Fibroblast of mammary gland (primary cell): ENCODE measurements at regions not wholly inside any gene's neighbourhood (a gene's known extent, or its start where the extent isn't known, plus 50 kb on each side); places are given as distances from the start of the nearest gene placed in this dataset.
"Not testable (repeated sequence)": the region's sequence is repeated elsewhere in the genome, so short reads cannot be mapped to it uniquely, and the experiment has no call there.

Experiments
- DNase-seq: peaks from one replicate; pipeline ENCODE4 v3.0.0-alpha.2; 2010; ENCODE audit warnings: low read depth
- H3K4me3 ChIP-seq: 2 replicates; pipeline ENCODE4 v1.5.1; 2011; ENCODE audit warnings: low read depth, mild to moderate bottlenecking, low read length, moderate library complexity; ENCODE audit not compliant: control insufficient read depth
- CTCF ChIP-seq: conservative IDR thresholded peaks from 2 replicates; pipeline ENCODE4 v1.5.1; 2011; ENCODE audit warnings: low read depth, low read length, inconsistent platforms; ENCODE audit not compliant: control insufficient read depth, insufficient read depth

GRCh38 chr3:153221748-153222162 is 59.7 kb downstream of the RAP2B start:
- peak; percentile 91 for DNase-seq
- H3K4me3 ChIP-seq = no peak overlapping the region
- TF ChIP-seq CTCF = no peak

GRCh38 chr3:153226877-153227276 is 64.9 kb downstream of the RAP2B start:
- not testable (repeated sequence) for DNase-seq, H3K4me3 ChIP-seq

- H3K4me3 ChIP-seq, DNase-seq: not testable (repeated sequence)
These were observed 68.4 kb downstream of the RAP2B start for GRCh38 chr3:153230427-153230826.

- not testable (repeated sequence) for DNase-seq, H3K4me3 ChIP-seq
These were observed 69.2 kb downstream of the RAP2B start for GRCh38 chr3:153231245-153231644.

- H3K4me3 ChIP-seq, DNase-seq: not testable (repeated sequence)
These were observed 70.2 kb downstream of the RAP2B start for GRCh38 chr3:153232050-153232752.

- TF ChIP-seq CTCF = no peak
- H3K4me3 ChIP-seq = no peak overlapping the region
- DNase-seq = peak; percentile 79
These were observed 70.8 kb downstream of the RAP2B start for GRCh38 chr3:153232851-153233271.

- DNase-seq = no peak
- TF ChIP-seq CTCF = no peak
- H3K4me3 ChIP-seq = no peak overlapping the region
These were observed 72.0 kb downstream of the RAP2B start for GRCh38 chr3:153233986-153234385.

- DNase-seq = peak; percentile 51
- H3K4me3 ChIP-seq = no peak overlapping the region
- TF ChIP-seq CTCF = no peak
These were observed 80.9 kb downstream of the RAP2B start for GRCh38 chr3:153242896-153243295.

- H3K4me3 ChIP-seq = no peak overlapping the region
- DNase-seq = peak; percentile 75
- no peak for TF ChIP-seq CTCF
These were observed 82.9 kb downstream of the RAP2B start for GRCh38 chr3:153244961-153245360.
